Epithelial cell of esophagus (primary cell): ENCODE measurements at regions not wholly inside any gene's neighbourhood (a gene's known extent, or its start where the extent isn't known, plus 50 kb on each side); places are given as distances from the start of the nearest gene placed in this dataset.

Experiments used
- DNase-seq: peaks from one replicate; pipeline ENCODE4 v3.0.0; 2010; ENCODE audit warnings: low read depth
- H3K4me3 ChIP-seq: 2 replicates; pipeline ENCODE4 v1.5.1; 2011; ENCODE audit warnings: mild to moderate bottlenecking, low read length, control low read depth
- TF ChIP-seq, protein P1 (sequence below): IDR thresholded peaks from 2 replicates; pipeline ENCODE4 v1.5.1; 2011; ENCODE audit warnings: low read depth, mild to moderate bottlenecking, low read length, control low read depth, inconsistent platforms; ENCODE audit not compliant: insufficient read depth; ENCODE audit errors: missing control alignments

- DNase-seq, result peak; percentile 99
- TF ChIP-seq, protein P1, sequence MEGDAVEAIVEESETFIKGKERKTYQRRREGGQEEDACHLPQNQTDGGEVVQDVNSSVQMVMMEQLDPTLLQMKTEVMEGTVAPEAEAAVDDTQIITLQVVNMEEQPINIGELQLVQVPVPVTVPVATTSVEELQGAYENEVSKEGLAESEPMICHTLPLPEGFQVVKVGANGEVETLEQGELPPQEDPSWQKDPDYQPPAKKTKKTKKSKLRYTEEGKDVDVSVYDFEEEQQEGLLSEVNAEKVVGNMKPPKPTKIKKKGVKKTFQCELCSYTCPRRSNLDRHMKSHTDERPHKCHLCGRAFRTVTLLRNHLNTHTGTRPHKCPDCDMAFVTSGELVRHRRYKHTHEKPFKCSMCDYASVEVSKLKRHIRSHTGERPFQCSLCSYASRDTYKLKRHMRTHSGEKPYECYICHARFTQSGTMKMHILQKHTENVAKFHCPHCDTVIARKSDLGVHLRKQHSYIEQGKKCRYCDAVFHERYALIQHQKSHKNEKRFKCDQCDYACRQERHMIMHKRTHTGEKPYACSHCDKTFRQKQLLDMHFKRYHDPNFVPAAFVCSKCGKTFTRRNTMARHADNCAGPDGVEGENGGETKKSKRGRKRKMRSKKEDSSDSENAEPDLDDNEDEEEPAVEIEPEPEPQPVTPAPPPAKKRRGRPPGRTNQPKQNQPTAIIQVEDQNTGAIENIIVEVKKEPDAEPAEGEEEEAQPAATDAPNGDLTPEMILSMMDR, result no peak
Observed at GRCh38 chr2:83851066-83851465, 608.0 kb downstream of the SUCLG1 start.

DNA sequence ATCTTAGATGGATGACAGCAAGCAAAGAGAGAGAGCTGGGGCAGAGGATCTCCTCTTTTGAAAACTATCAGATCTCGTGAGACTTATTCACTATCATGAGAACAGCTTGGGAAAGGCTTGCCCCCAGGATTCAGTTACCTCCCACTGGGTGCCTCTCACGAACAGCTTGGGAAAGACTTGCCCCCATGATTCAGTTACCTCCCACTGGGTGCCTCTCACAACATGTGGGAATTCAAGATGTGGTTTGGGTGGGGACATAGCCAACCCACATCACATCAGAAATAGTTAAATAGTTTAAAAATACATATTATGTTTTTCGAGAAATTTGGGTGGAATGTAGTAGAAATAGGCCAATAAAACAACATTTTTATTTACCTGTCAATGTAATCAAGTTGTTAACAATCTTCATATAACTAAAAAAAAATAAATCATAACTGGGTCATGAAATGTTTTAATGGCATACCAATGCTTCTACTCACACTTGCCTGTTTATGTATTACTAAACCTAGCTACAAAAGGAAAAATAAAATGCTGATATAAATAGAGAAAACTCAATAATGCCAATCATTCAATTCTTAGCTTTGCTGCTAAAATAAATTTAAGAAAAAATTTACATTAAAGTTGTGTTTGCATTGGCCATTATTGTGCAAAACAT lies 608.9 kb downstream of the SUCLG1 start:
- TF ChIP-seq, protein P1, result no peak
- peak; percentile 84 for DNase-seq
- H3K4me3 ChIP-seq, result no peak overlapping the region

More at GRCh38 chr2:83851066-83851465, 608.0 kb downstream of the SUCLG1 start:
- H3K4me3 ChIP-seq, result no peak overlapping the region

- DNase-seq, result no peak
- H3K4me3 ChIP-seq, result no peak overlapping the region
- TF ChIP-seq, protein P1, result no peak
Observed at GRCh38 chr2:83844490-83844889, 614.6 kb downstream of the SUCLG1 start.

- DNase-seq, result no peak
- H3K4me3 ChIP-seq, result no peak overlapping the region
- TF ChIP-seq, protein P1, result no peak
Observed at GRCh38 chr2:83842421-83842820, 616.7 kb downstream of the SUCLG1 start.

GRCh38 chr2:83837823-83838222 lies 621.3 kb downstream of the SUCLG1 start:
- TF ChIP-seq, protein P1, result no peak
- no peak for DNase-seq
- H3K4me3 ChIP-seq, result no peak overlapping the region

DNA sequence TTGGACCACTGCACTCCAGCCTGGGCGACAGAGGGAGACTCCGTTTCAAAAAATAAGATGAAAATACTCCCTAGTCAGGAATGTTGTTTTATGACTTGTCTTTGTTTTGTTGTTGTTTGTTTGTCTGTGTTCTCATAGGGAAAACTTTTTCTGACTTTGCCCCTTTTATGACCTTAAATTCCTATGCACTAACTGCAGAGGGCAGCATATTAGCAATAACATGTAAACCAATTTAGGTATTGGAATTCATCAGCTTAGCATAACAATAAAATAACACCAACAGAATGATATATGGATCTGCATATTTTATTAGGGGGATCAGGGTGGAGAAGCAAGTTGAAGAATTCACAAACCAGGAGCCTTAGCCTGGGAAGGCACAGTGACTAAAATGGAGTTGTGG lies 631.5 kb downstream of the SUCLG1 start:
- H3K4me3 ChIP-seq, result no peak overlapping the region
- peak; percentile 40 for DNase-seq
- TF ChIP-seq, protein P1, result peak; percentile 39

DNA sequence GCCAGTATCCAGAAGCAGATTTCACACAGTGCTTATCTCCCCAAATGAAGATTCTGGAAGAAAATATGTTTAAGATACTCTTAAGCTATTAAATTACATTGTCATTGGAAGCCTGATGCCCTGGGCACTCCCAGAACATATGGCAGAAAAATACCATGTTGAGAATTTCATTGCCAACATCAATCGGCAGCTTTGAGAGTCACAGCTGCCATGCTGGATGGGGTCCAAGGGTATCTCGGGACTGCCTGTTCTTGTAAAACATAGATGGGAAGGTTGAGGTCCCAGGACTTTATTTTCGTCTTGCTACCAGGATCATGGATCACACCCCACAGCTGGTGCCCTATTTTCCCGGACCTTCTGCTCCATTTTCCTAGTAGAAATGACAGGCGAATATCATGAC lies 632.5 kb downstream of the SUCLG1 start:
- no peak for DNase-seq
- TF ChIP-seq, protein P1, result no peak

More for the DNA sequence above, 632.5 kb downstream of the SUCLG1 start:
- no peak overlapping the region for H3K4me3 ChIP-seq
